ENCODE measurements at regions not wholly inside any gene's neighbourhood (a gene's known extent, or its start where the extent isn't known, plus 50 kb on each side); places are given as distances from the start of the nearest gene placed in this dataset.

GRCh38 chr2:58427572-58428095 is 186.5 kb upstream of the FANCL start:
- Histone ChIP-seq H4K20me1 (ENCODE audit: insufficient read depth, low read length) (no peaks in the 10 kb centered on the region), H2AFZ (ENCODE audit: low read length) (peak overlapping the region; percentile 66), H3K27ac (ENCODE audit: low read length) (no peak overlapping the region), H3K27me3 (replicated peaks; ENCODE audit: insufficient read depth, low read length) (no peaks in the 10 kb centered on the region), H3K79me2 (ENCODE audit: low read length) (no peaks in the 10 kb centered on the region), H3K4me3 (ENCODE audit: low read length) (peak overlapping the region; percentile 63), H3K4me2 (ENCODE audit: low read depth, low read length) (peak overlapping the region; percentile 72), H3K9ac (ENCODE audit: low read length) (peak overlapping the region; percentile 47; the same call in 1 of the 2 replicates), H3K9me2 (replicated peaks; ENCODE audit: insufficient read depth, low read length) (no peaks in the 10 kb centered on the region), H3F3A (ENCODE audit: insufficient read depth, low read length) (no peaks in the 10 kb centered on the region), H3K36me3 (replicated peaks; ENCODE audit: insufficient read depth, low read length) (no peaks in the 10 kb centered on the region), H3K9me3 (replicated peaks; ENCODE audit: insufficient read depth, low read length) (no peaks in the 10 kb centered on the region), H3K4me1 (ENCODE audit: low read length) (no peaks in the 10 kb centered on the region)
- no peak for TF ChIP-seq EZH2 (optimal IDR thresholded peaks at IDR 0.05; ENCODE audit: low read depth, low read length)
- TF ChIP-seq EZH2phosphoT487 (IDR thresholded peaks at IDR 0.05; ENCODE audit: low read length), result no peak
- TF ChIP-seq CTCF (IDR thresholded peaks at IDR 0.05; ENCODE audit: low read length), result no peak
- peak; percentile 42 for DNase-seq

- Histone ChIP-seq H3K27me3 (replicated peaks; ENCODE audit: insufficient read depth, low read length) (no peaks in the 10 kb centered on the region), H3K36me3 (replicated peaks; ENCODE audit: insufficient read depth, low read length) (no peaks in the 10 kb centered on the region), H3K9me3 (replicated peaks; ENCODE audit: insufficient read depth, low read length) (no peaks in the 10 kb centered on the region), H2AFZ (ENCODE audit: low read length) (no peak overlapping the region), H3K4me2 (ENCODE audit: low read depth, low read length) (no peak overlapping the region), H3K9ac (ENCODE audit: low read length) (no peak overlapping the region), H3F3A (ENCODE audit: insufficient read depth, low read length) (no peaks in the 10 kb centered on the region), H3K27ac (ENCODE audit: low read length) (no peak overlapping the region), H3K4me1 (ENCODE audit: low read length) (no peaks in the 10 kb centered on the region), H3K4me3 (ENCODE audit: low read length) (no peak overlapping the region), H3K79me2 (ENCODE audit: low read length) (no peaks in the 10 kb centered on the region), H4K20me1 (ENCODE audit: insufficient read depth, low read length) (no peaks in the 10 kb centered on the region), H3K9me2 (replicated peaks; ENCODE audit: insufficient read depth, low read length) (no peaks in the 10 kb centered on the region)
- TF ChIP-seq CTCF (IDR thresholded peaks at IDR 0.05; ENCODE audit: low read length) (no peak), EZH2 (optimal IDR thresholded peaks at IDR 0.05; ENCODE audit: low read depth, low read length) (no peak), EZH2phosphoT487 (IDR thresholded peaks at IDR 0.05; ENCODE audit: low read length) (no peak)
- no peak for DNase-seq
Observed at GRCh38 chr2:58425368-58425767, 184.2 kb upstream of the FANCL start.

GRCh38 chr2:58419983-58420382 is 178.9 kb upstream of the FANCL start:
- H3K36me3 ChIP-seq (replicated peaks; ENCODE audit: insufficient read depth, low read length), result no peaks in the 10 kb centered on the region
- DNase-seq, result no peak

More at GRCh38 chr2:58419983-58420382, 178.9 kb upstream of the FANCL start:
- Histone ChIP-seq H3F3A (ENCODE audit: insufficient read depth, low read length) (no peaks in the 10 kb centered on the region), H3K4me3 (ENCODE audit: low read length) (no peak overlapping the region), H3K4me1 (ENCODE audit: low read length) (no peaks in the 10 kb centered on the region), H4K20me1 (ENCODE audit: insufficient read depth, low read length) (no peaks in the 10 kb centered on the region), H3K9me2 (replicated peaks; ENCODE audit: insufficient read depth, low read length) (no peaks in the 10 kb centered on the region), H3K4me2 (ENCODE audit: low read depth, low read length) (no peak overlapping the region), H3K9ac (ENCODE audit: low read length) (no peak overlapping the region), H3K79me2 (ENCODE audit: low read length) (no peaks in the 10 kb centered on the region), H2AFZ (ENCODE audit: low read length) (no peak overlapping the region), H3K27me3 (replicated peaks; ENCODE audit: insufficient read depth, low read length) (no peaks in the 10 kb centered on the region), H3K27ac (ENCODE audit: low read length) (no peak overlapping the region), H3K9me3 (replicated peaks; ENCODE audit: insufficient read depth, low read length) (no peaks in the 10 kb centered on the region)
- TF ChIP-seq CTCF (IDR thresholded peaks at IDR 0.05; ENCODE audit: low read length) (no peak), EZH2phosphoT487 (IDR thresholded peaks at IDR 0.05; ENCODE audit: low read length) (no peak), EZH2 (optimal IDR thresholded peaks at IDR 0.05; ENCODE audit: low read depth, low read length) (no peak)

Measured in MM.1S (cell line).